Stimulated activated naive CD4-positive, alpha-beta T cell treated with Interleukin-2 at 50 U/mL for 16 hours (primary cell): ENCODE measurements at regions not wholly inside any gene's neighbourhood (a gene's known extent, or its start where the extent isn't known, plus 50 kb on each side); places are given as distances from the start of the nearest gene placed in this dataset.
"Not testable (repeated sequence)": the region's sequence is repeated elsewhere in the genome, so short reads cannot be mapped to it uniquely, and the experiment has no call there.

Source experiments
- DNase-seq: peaks from one replicate; lab custom pipeline; 2025; lab: John Stamatoyannopoulos, UW

- no peak for DNase-seq
Measured at GRCh38 chr9:88596376-88596775, 61.4 kb downstream of the NXNL2 start.

GRCh38 chr9:88604836-88605511, 70.0 kb downstream of the NXNL2 start:
- DNase-seq: no peak

- DNase-seq: no peak
Measured at GRCh38 chr9:88605512-88606362, 70.8 kb downstream of the NXNL2 start.

- no peak for DNase-seq
Measured at GRCh38 chr9:88614359-88614758, 79.4 kb downstream of the NXNL2 start.

- no peak for DNase-seq
Measured at GRCh38 chr9:88623698-88624097, 88.7 kb downstream of the NXNL2 start.

- no peak for DNase-seq
Measured at GRCh38 chr9:88628114-88628513, 93.1 kb downstream of the NXNL2 start.

GRCh38 chr9:88628811-88629210, 93.8 kb downstream of the NXNL2 start:
- no peak for DNase-seq

- not testable (repeated sequence) for DNase-seq
Measured at GRCh38 chr9:88630574-88630973, 95.6 kb downstream of the NXNL2 start.

- no peak for DNase-seq
Measured at GRCh38 chr9:88635151-88635550, 100.2 kb downstream of the NXNL2 start.

- DNase-seq: no peak
Measured at GRCh38 chr9:88641456-88642240, 106.7 kb downstream of the NXNL2 start.

- no peak for DNase-seq
Measured at GRCh38 chr9:88642336-88642735, 107.4 kb downstream of the NXNL2 start.

GRCh38 chr9:88643931-88644330, 109.0 kb downstream of the NXNL2 start:
- DNase-seq: no peak

- no peak for DNase-seq
Measured at GRCh38 chr9:88645172-88645878, 110.3 kb downstream of the NXNL2 start.

GRCh38 chr9:88645879-88646199, 110.9 kb downstream of the NXNL2 start:
- DNase-seq: no peak

- no peak for DNase-seq
Measured at GRCh38 chr9:88646539-88647300, 111.7 kb downstream of the NXNL2 start.

- DNase-seq: no peak
Measured at GRCh38 chr9:88651682-88652633, 117.0 kb downstream of the NXNL2 start.

- no peak for DNase-seq
Measured at GRCh38 chr9:88652876-88653275, 117.9 kb downstream of the NXNL2 start.

- no peak for DNase-seq
Measured at GRCh38 chr9:88653406-88653805, 118.4 kb downstream of the NXNL2 start.

- DNase-seq: no peak
Measured at GRCh38 chr9:88653911-88654310, 118.9 kb downstream of the NXNL2 start.

GRCh38 chr9:88657893-88658292, 122.9 kb downstream of the NXNL2 start:
- no peak for DNase-seq
